Occipital lobe (tissue), 1 donor: ENCODE measurements at regions not wholly inside any gene's neighbourhood (a gene's known extent, or its start where the extent isn't known, plus 50 kb on each side); places are given as distances from the start of the nearest gene placed in this dataset.

Experiments used
- DNase-seq: peaks from one replicate; lab custom pipeline; 2025; lab: John Stamatoyannopoulos, UW

DNA sequence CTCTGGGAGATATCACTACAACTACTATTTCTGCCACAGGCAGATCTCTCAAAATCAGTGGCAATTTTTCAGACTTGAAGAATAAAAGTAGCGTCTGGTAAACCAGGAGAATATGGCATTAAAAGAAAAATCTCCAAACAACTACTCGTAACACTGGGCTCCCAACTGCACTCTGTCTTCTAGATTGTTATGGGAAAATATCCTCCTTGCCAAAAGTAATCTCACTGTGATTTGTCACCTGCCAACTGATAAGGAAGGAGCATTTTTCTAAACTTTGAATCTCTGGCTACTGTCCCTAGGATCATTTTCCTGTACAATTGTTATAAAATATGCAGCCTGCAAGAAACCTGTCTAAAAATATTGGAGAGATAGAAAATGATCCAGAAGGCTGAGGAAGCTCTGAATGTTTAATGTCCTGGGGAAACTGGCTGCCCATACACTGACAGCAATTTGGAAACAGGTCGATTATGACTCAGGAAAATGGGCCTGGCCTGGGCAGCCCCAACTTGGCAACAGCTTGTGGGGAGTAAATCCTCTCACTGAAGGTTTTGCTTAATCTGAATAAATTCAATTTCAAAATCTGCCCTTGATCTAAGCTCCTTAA lies 90.5 kb upstream of the DBX1 start:
- DNase-seq, result no peak

DNA sequence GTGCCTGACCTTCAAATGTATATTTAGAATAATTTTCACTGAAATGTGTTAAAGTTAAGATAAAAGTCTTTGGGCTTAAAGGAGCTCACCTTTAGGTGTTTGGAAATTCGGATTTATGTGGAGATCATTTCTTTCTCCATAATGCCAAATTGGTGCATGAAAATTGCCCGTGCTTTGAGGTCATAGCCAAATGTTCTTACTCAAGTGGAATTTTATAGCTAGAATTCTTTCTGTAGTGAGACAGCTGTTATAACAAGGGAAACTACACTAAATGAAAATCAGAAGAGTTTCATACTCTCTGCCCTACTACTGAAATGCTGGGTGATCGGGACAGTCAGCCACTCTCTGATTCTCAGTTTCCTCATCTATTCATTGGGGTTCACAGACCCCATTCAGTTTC lies 89.5 kb upstream of the DBX1 start:
- no peak for DNase-seq

DNA sequence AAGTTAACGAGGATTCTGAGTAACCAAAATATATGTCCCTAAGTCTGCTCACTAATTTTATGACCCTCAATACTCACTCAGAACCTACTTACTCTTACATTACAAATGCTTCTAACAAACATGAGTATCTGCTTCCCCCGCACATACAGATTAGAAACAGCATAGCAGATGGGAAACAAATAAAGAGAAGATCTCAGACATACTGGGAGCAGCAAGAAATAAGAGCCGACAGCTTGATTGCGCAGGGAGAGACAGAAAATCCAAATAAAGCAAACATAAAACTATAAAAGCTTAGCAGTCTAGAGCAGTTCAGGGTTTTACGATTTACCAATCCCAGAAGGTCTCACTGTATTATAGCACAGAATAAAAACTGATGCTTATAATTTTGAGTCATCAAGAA lies 89.1 kb upstream of the DBX1 start:
- DNase-seq, result no peak

DNA sequence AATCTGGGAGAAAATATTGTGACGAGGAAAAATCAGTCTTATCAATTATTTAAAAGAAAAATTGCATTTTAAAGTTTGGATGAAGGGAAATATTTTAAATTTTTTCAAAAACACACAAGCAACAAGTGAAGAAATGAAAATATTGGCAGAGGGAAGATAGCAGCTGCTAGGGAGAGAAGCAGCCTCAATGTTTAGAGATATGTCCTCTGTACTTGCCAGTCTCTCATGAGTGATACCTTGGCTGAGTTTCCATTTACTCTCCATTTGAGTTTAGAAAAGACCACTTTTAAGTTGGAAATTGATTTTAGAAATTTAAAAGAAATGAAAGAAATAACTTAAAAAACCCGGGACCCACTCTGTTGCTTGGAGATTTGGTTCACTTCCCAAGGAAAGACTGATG lies 88.6 kb upstream of the DBX1 start:
- no peak for DNase-seq

DNA sequence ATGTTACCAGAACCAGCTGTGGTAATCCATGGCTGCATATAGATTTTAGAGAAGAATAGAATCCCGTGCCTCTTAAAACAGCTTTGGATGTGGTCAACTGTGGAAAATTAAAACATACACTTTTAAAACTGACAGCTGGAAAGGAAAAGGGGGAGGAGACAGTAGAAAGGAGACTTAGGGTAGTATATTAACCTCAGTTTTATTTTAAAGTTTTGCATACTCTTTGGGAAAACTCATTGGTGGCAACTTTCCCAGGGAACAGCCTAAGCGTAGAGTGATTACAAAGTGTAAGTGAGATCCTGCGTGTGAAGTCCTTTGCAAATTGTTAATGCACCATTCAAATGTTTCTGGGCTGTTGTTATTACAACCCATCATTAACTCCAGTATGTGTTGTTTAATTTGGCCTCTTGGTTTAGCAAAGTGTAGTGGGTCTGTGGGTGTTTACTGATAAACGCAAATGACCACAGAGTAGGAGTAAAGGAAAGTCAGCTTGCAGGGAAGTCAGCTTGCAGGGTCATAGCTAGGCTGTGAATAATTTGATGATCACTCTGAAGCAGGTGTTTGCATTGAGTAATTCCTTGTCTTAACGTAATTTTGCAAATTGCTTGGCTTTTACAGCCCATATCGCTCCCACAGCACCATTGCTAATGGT lies 88.0 kb upstream of the DBX1 start:
- DNase-seq, result no peak

DNA sequence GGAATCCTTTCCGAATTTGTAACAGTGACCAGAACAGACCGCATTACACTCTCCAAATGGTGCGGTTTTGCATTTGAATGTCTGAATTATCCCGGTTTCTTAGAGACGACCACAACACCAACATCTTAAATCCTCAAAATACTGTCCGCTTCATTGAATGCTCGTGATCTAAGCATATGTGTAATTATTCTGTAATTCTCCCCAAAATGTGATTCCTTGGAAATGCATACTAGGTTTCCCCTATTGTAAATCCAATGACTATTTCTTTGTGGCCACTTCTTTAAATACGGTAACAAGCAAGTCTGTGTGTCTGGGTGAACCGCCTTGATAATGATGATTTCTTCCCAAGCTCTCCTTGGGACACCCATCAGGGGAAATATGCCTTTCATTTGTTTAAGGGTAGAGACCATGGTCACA lies 87.3 kb upstream of the DBX1 start:
- DNase-seq, result no peak

DNA sequence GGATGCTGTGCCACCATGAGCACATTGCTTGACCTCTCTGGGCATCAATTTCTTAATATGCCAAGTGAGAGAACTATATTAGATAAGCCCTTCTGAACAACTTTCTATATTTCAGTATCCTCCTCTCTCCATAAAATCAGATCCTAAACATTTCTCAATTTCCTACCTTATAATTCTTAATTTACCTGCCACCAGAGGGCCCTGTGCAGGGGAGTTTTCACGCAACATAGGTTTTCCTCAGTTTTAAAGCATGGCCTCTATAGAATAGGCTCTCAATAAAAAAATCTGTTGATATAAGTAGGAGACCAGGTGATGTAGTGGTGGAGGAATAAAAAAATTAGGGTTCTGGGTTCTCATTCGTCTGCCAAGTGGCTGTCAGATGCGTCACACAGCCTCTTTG lies 83.7 kb upstream of the DBX1 start:
- DNase-seq, result no peak

DNA sequence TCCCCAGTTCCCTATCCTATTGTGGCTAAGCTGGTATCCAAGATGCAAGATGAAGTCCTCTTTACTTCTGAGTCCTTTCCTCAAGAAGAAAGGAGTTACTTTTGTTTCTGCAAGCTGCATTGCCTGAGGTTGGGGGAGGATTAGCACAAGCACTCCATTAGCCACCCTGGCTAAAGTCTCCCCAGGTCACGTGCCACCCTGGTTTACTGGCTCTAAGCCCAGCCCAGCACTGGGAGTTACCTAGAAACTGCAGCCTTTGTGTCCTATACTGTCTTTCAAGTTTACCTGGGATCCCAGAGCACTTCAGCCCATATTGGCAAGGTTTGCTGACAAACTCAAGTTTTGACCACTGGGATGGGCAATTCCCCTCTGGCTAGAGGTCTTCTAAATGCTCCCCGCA lies 78.4 kb upstream of the DBX1 start:
- DNase-seq, result no peak

DNA sequence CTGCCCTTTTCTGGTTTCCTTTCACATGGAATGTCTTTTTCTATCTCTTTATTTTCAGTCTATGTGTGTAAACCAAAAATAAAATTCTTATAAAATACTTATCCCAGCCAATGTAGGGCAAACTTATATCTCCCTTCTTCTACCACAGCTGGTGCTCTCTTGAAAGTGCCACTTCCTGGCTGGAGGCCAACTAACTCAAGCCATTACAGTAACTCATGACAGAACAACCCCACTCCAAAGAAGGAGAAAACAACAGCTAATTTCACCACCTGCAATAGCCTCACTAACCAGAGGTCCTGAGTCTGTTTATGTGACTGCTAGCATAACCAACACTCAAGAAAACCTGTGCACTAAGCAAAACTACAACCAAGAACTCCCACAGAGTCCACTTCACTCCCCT lies 74.9 kb upstream of the DBX1 start:
- DNase-seq, result no peak

DNA sequence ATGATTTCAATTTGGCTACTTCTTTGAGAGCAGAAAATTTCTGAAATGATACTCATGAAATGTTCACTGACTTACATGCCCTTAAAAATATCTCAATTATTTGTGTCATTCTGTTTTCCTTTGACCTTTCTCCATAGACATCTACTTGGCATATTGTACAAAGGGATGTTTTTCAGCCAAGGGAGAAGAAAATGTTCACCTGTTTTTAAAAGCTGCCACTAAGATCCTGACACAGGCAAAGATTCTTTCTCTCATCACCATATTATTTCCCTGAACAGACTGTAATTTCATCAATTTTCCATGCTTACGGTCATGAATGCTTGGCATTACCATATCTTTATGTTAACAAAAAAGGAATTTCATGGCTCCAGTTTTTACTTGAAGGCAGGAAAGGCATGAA lies 67.4 kb upstream of the DBX1 start:
- no peak for DNase-seq

DNA sequence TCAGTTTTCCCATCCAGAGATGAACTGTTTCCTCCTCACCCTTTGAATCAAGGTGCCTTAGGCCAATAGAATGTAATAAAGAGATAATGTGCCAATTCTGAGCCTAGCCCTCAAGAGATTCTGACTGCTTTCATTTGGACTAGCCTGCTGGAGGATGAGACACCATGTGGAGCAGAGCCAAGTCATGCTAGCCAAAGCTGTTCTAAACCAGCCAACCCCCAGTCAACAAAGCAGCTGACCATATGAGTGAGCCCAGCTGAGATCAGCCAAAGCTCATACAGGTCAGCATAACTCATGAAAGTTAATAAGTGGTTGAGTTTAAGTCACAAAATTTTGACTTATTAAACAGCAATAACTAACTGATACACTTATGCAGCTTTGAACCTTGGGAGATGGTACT lies 66.7 kb upstream of the DBX1 start:
- DNase-seq, result no peak

DNA sequence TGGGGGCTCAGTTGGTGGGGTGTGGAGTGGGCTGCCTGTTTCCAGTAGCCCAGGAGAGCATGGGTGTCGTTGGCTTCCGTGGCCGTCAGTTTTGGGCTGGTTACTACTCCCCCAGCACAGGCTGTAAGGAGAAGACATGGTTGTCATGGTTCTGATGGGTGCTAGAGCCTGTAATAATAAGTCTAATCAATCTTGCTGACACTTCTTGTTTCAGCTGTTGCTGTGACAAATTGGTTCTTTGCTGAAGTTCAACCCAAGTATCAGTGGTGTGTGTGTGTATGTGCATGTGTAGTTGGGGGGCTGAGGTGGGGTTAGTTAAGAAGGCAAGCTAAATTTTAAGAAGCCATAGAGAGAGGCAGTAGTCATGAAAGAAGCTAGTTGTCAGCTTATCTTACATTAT lies 61.3 kb upstream of the DBX1 start:
- no peak for DNase-seq

DNA sequence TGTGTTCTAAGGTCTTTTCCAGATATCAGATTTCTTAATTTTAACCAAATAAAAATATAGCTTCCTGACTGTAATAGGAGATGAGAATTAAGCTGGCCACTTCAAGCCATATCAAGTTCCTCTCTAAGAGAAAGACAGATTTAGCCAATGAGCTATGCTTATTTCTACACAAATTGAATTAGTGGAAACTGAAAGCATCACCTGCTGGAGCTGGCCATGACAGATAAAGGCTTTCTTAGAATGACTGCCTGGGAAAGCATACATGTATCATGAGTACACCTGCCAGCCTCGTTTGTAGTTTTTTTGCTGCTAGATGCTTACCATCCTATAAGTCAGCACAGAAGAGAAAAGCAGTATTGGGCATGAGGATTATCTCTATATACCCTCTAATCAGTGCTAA lies 53.5 kb upstream of the DBX1 start:
- no peak for DNase-seq

DNA sequence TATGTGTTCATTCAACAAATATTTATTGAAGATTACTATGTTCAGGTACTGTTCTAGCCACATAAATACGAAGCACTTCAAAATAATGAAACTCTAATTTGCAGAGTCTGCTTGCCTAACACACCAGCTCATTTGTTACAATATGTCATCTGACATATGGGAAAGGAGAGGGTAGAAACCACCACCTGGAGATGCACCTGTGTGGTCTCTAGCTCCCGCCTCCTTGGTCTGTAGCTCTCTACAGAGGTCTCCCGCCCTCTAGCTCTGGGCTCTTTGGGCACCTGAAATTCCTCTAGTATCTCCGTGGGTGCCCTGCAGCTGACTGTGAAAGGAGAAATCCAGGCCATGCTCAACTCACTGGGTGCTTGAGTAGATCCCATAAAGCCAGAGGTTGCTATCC lies 51.4 kb upstream of the DBX1 start:
- DNase-seq, result no peak
